ENCODE measurements at regions not wholly inside any gene's neighbourhood (a gene's known extent, or its start where the extent isn't known, plus 50 kb on each side); places are given as distances from the start of the nearest gene placed in this dataset.

- TF ChIP-seq CTCF (IDR thresholded peaks at IDR 0.05) (no peak), POLR2A (IDR thresholded peaks at IDR 0.05) (no peak)
These were observed 731.4 kb upstream of the HS6ST1 start for GRCh38 chr2:129050101-129050500.

All from right lobe of liver (tissue), 4 donors.